BLaER1 treated with 17β-estradiol and CSF1 and Interleukin-3, amounts not matched to agents 10 nM and 100 nM (cell line): ENCODE measurements at regions not wholly inside any gene's neighbourhood (a gene's known extent, or its start where the extent isn't known, plus 50 kb on each side); places are given as distances from the start of the nearest gene placed in this dataset.

ENCODE experiments used
- H3K27ac ChIP-seq, 11 experiments: shearing (Covaris generic); formaldehyde crosslinking; 2 replicates each; pipeline ENCODE4 v1.8.1; 2022
- H3K27me3 ChIP-seq, 11 experiments: shearing (Covaris generic); formaldehyde crosslinking; 2 replicates each; pipeline ENCODE4 v1.8.1; 2022
- H3K36me3 ChIP-seq, 11 experiments: shearing (Covaris generic); formaldehyde crosslinking; 2 replicates each; pipeline ENCODE4 v1.8.1; 2022
- H3K4me1 ChIP-seq, 10 experiments: shearing (Covaris generic); formaldehyde crosslinking; 2 replicates each; pipeline ENCODE4 v1.8.1; 2022
- H3K4me2 ChIP-seq, 11 experiments: shearing (Covaris generic); formaldehyde crosslinking; 2 replicates each; pipeline ENCODE4 v1.8.1; 2022
- H3K4me3 ChIP-seq, 10 experiments: shearing (Covaris generic); formaldehyde crosslinking; 2 replicates each; pipeline ENCODE4 v1.8.1; 2022
- H3K9ac ChIP-seq, 11 experiments: shearing (Covaris generic); formaldehyde crosslinking; 2 replicates each; pipeline ENCODE4 v1.8.1; 2022
- H3K9me3 ChIP-seq, 11 experiments: shearing (Covaris generic); formaldehyde crosslinking; replicated peaks in 1 of 11; 2 replicates each; pipeline ENCODE4 v1.8.1; 2022
- H4K20me1 ChIP-seq, 11 experiments: shearing (Covaris generic); formaldehyde crosslinking; 2 replicates each; pipeline ENCODE4 v1.8.1; 2022
- Cebpa-rat ChIP-seq, 11 experiments: shearing (Covaris generic); IDR thresholded peaks; 2 replicates each; pipeline ENCODE4 v1.8.1; 2022

DNA sequence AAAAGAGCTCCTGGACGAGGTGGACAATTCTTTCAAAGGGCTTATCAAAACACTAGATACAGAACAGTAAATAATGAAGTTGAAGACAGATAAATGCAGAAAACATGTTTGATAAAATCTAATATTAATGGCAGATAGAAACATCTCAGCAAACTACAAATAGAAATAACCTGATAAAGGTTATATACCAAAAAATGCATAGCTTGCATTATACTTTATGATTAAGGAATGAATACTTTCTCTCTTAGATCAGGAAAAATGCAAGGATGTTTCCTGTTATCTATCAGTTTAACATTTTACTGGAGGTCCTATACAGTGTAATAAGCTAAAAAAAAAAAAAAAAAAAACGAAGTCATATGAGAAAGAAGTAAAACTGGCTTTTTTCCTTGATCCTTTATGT, 304.5 kb upstream of the CXorf51A start:
- Histone ChIP-seq H3K4me2 (no peak overlapping the region), H3K27me3 (peaks cover 47 to 94% (median 86%) of the 10 kb centered on the region in 11 experiments), H4K20me1 (no peaks in the 10 kb centered on the region; a peak in 1 of 22 replicates), H3K4me1 (no peaks in the 10 kb centered on the region), H3K9me3 (peaks cover under 1 to 6% (median 4%) of the 10 kb centered on the region in 11 experiments; a peak in 16 of 22 replicates), H3K9ac (no peak overlapping the region), H3K36me3 (no peaks in the 10 kb centered on the region), H3K4me3 (no peak overlapping the region), H3K27ac (no peak overlapping the region)
- TF ChIP-seq Cebpa-rat (IDR thresholded peaks at IDR 0.05): no peak

DNA sequence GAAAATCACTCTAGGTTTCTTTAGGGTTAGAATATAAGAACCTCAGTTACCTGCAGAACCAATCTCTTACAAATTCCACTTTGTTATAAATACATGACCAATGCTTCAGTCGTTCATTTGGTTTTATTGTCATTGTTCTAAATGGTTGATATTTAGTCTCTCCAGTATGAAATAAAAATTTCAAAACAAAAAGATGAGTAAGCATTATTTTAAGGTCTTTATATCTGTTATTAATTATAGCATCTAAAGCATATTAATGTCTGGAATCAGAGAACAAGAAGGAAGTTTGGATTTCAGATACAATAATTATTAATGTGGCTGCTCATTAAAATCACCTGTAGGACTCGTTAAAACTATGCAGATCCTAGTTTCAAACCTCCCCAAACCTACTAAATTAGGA, 265.4 kb upstream of the CXorf51A start:
- H3K9ac ChIP-seq: no peak overlapping the region
- no peak for TF ChIP-seq Cebpa-rat (IDR thresholded peaks at IDR 0.05)

DNA sequence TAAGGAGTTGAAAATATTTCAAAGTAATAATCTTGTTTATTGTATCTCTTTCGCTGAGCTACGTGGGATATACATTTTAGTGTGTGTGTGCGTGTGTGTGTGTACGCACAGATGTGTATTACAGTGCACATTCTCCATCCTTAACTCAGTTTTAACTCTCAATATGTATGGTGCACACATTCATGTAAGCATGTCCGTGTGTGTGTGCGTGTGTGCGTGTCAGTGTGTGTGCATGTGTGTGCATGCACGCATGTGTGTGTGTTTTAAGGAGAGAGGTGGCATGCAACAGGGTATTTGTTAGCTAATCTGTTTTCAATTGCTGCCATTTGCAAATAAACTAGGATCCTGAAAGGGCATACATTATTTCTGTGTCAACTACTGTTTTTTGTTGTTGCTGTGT, 264.9 kb upstream of the CXorf51A start:
- Histone ChIP-seq H3K9ac (no peak overlapping the region), H3K27me3 (peaks cover 68 to 97% (median 92%) of the 10 kb centered on the region in 11 experiments), H3K9me3 (peaks cover 0 to 42% (median 0%) of the 10 kb centered on the region in 11 experiments; a peak in 4 of 22 replicates), H3K27ac (no peak overlapping the region), H3K36me3 (no peaks in the 10 kb centered on the region), H3K4me3 (no peak overlapping the region), H3K4me1 (peaks cover 0 to 15% (median 0%) of the 10 kb centered on the region in 10 experiments; a peak in 2 of 20 replicates), H3K4me2 (no peak overlapping the region), H4K20me1 (peaks cover 0 to 5% (median 0%) of the 10 kb centered on the region in 11 experiments; a peak in 1 of 22 replicates)
- no peak for TF ChIP-seq Cebpa-rat (IDR thresholded peaks at IDR 0.05)

More for the DNA sequence above, 265.4 kb upstream of the CXorf51A start:
- no peak overlapping the region for H3K4me3 ChIP-seq
- peaks cover 0 to 21% (median 0%) of the 10 kb centered on the region in 10 experiments; a peak in 3 of 20 replicates for H3K4me1 ChIP-seq
- peaks cover 0 to 38% (median 0%) of the 10 kb centered on the region in 11 experiments; a peak in 4 of 22 replicates for H3K9me3 ChIP-seq
- H3K36me3 ChIP-seq: no peaks in the 10 kb centered on the region
- H3K27ac ChIP-seq: no peak overlapping the region
- no peak overlapping the region for H3K4me2 ChIP-seq
- peaks cover 73 to 100% (median 96%) of the 10 kb centered on the region in 11 experiments for H3K27me3 ChIP-seq
- peaks cover 0 to 5% (median 0%) of the 10 kb centered on the region in 11 experiments; a peak in 1 of 22 replicates for H4K20me1 ChIP-seq

DNA sequence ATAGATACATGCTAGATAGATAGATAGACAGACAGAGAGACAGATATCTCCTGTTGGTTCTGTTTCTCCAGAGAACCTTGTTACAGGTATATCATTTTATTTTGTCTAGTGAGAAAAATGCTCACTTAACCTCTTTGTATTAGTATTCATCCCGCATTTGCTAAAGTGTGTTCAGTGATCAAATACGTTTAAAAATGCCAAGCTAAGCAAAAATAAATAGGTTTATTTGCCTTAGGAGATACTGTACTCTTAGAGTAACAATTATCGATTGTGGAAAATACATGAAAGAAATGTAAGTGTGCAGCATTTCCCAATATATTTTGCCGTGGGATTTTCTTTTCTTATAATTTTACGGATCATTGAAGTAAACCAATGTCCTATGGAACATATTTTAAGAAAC, 262.9 kb upstream of the CXorf51A start:
- Histone ChIP-seq H3K4me1 (peaks cover 0 to 18% (median 7%) of the 10 kb centered on the region in 10 experiments; a peak in 10 of 20 replicates), H3K27ac (no peak overlapping the region), H3K4me2 (no peak overlapping the region), H3K9ac (no peak overlapping the region), H3K36me3 (no peaks in the 10 kb centered on the region), H4K20me1 (no peaks in the 10 kb centered on the region; a peak in 1 of 22 replicates), H3K27me3 (peaks cover 48 to 91% (median 82%) of the 10 kb centered on the region in 11 experiments), H3K9me3 (peaks cover 0 to 42% (median 0%) of the 10 kb centered on the region in 11 experiments; a peak in 5 of 22 replicates), H3K4me3 (no peak overlapping the region)
- no peak for TF ChIP-seq Cebpa-rat (IDR thresholded peaks at IDR 0.05)

DNA sequence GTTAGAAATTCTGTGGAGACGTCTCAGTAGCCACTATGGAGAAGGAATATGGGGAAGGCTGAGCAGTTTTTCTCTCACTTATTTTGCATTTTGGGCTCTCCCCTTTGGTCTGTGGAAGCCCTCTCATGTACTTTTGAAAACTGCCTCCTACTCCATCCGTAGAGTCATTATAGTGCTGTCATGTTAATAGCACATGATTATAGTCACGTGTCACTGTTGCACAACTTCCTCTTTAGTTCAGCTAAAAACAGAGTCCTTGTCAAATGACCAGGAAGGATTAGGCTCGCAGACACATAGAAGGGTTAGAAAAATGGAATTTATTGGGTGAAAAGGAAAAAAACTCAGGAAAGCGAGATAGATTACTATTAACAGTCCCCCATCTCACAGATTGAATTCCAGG, 258.2 kb upstream of the CXorf51A start:
- Histone ChIP-seq H3K36me3 (no peaks in the 10 kb centered on the region), H4K20me1 (no peaks in the 10 kb centered on the region), H3K4me1 (peaks cover 0 to 46% (median 13%) of the 10 kb centered on the region in 10 experiments; a peak in 10 of 20 replicates), H3K9me3 (peaks cover 0 to 83% (median 0%) of the 10 kb centered on the region in 11 experiments; a peak in 6 of 22 replicates), H3K4me3 (peak overlapping the region in 2 of 10 experiments; percentile 2 to 10; a peak in 2 of 20 replicates), H3K4me2 (peak overlapping the region in 7 of 11 experiments; percentile 5 to 61 (median 49); a peak in 12 of 22 replicates), H3K27ac (peak overlapping the region in 6 of 11 experiments; percentile 44 to 91 (median 78); a peak in 12 of 22 replicates), H3K9ac (peak overlapping the region in 4 of 11 experiments; percentile 20 to 72 (median 65); a peak in 6 of 22 replicates), H3K27me3 (peaks cover 31 to 90% (median 80%) of the 10 kb centered on the region in 11 experiments)
- TF ChIP-seq Cebpa-rat (IDR thresholded peaks at IDR 0.05): peak in 6 of 11 experiments; percentile 17 to 72 (median 50); a peak in 4 of 22 replicates

DNA sequence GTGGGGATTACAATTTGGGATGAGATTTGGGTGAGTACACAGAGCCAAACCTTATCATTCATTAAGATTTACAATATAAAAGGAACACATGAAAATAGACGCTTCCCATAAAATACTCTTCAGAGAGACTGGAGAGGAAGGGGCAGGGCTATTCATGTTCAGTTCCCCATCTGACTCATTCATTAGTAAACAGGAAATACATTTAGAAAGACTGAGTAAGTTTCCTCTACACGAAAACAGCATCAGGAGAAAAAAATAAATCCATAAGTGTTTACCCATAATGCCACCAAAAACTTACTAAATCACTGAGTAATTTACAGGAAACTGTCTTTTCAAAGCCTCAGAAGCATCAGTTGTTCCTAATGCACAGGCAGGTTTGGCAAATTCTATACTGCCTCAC, 255.4 kb upstream of the CXorf51A start:
- H3K9ac ChIP-seq: peak overlapping the region in 6 of 11 experiments; percentile 14 to 70 (median 59); a peak in 8 of 22 replicates
- no peaks in the 10 kb centered on the region for H3K36me3 ChIP-seq
- H3K9me3 ChIP-seq: peaks cover 0 to 87% (median 0%) of the 10 kb centered on the region in 11 experiments; a peak in 6 of 22 replicates
- H4K20me1 ChIP-seq: no peaks in the 10 kb centered on the region
- H3K4me1 ChIP-seq: peaks cover 0 to 46% (median 13%) of the 10 kb centered on the region in 10 experiments; a peak in 10 of 20 replicates
- peaks cover 40 to 90% (median 82%) of the 10 kb centered on the region in 11 experiments for H3K27me3 ChIP-seq
- H3K4me2 ChIP-seq: peak overlapping the region in 7 of 11 experiments; percentile 19 to 77 (median 47); a peak in 11 of 22 replicates
- no peak overlapping the region for H3K4me3 ChIP-seq
- no peak for TF ChIP-seq Cebpa-rat (IDR thresholded peaks at IDR 0.05)
- H3K27ac ChIP-seq: peak overlapping the region in 8 of 11 experiments; percentile 25 to 91 (median 76); a peak in 16 of 22 replicates
